GM13976 (cell line): ENCODE measurements at regions not wholly inside any gene's neighbourhood (a gene's known extent, or its start where the extent isn't known, plus 50 kb on each side); places are given as distances from the start of the nearest gene placed in this dataset.

Source experiments
- DNase-seq: peaks from one replicate; pipeline ENCODE4 v3.0.0; 2012; ENCODE audit warnings: low spot score
- CTCF ChIP-seq: IDR thresholded peaks from 2 replicates; pipeline ENCODE4 v1.5.1; 2012; ENCODE audit warnings: borderline replicate concordance, mild to moderate bottlenecking; ENCODE audit not compliant: insufficient read depth; ENCODE audit errors: extremely low read depth, missing control alignments, control extremely low read depth
- in situ Hi-C: fragments of 300-500 bp; cut with MboI; formaldehyde crosslinking; loops from one replicate; pipeline ENCODE4 v1.12.0; 2022; ENCODE audit warnings: low sequenced_read_pairs, mixed read lengths, inconsistent platforms; ENCODE audit not compliant: unreplicated experiment

GRCh38 chr4:102449751-102450352 is 51.3 kb upstream of the NFKB1 start:
- in situ Hi-C loops: loop anchor here (5.0 to 10.0 kb wide), 3 partner anchors 172 to 645 kb away; partner anchors contain the start of gene BDH2
- DNase-seq: peak; percentile 67
- TF ChIP-seq CTCF: peak; percentile 57

GRCh38 chr4:102451266-102451665 is 49.9 kb upstream of the NFKB1 start:
- in situ Hi-C loops: loop anchor here (5.0 kb wide), 1 partner anchor 171 kb away; no protein-coding TSS in a partner anchor
- DNase-seq: no peak
- no peak for TF ChIP-seq CTCF
